HG03060 (cell line): ENCODE measurements at regions not wholly inside any gene's neighbourhood (a gene's known extent, or its start where the extent isn't known, plus 50 kb on each side); places are given as distances from the start of the nearest gene placed in this dataset.

Source experiments
- ATAC-seq: cut with Tn5 transposase; IDR thresholded peaks from one replicate; pipeline ENCODE4 v1.9.1; 2021; ENCODE audit warnings: low read depth, moderate number of reproducible peaks; ENCODE audit not compliant: unreplicated experiment

- ATAC-seq: no peak
These were observed 370.2 kb upstream of the E2F7 start for GRCh38 chr12:77435446-77436091.

GRCh38 chr12:77433799-77434198, 368.4 kb upstream of the E2F7 start:
- no peak for ATAC-seq

- no peak for ATAC-seq
These were observed 364.1 kb upstream of the E2F7 start for GRCh38 chr12:77429426-77429825.

GRCh38 chr12:77421152-77421551, 355.8 kb upstream of the E2F7 start:
- ATAC-seq: no peak

- ATAC-seq: no peak
These were observed 344.2 kb upstream of the E2F7 start for GRCh38 chr12:77409551-77409950.

GRCh38 chr12:77407931-77408330, 342.6 kb upstream of the E2F7 start:
- no peak for ATAC-seq

GRCh38 chr12:77406219-77406905, 341.0 kb upstream of the E2F7 start:
- ATAC-seq: no peak

GRCh38 chr12:77402716-77403115, 337.3 kb upstream of the E2F7 start:
- no peak for ATAC-seq

- no peak for ATAC-seq
These were observed 336.4 kb upstream of the E2F7 start for GRCh38 chr12:77401770-77402081.

GRCh38 chr12:77401064-77401769, 335.8 kb upstream of the E2F7 start:
- ATAC-seq: no peak

GRCh38 chr12:77392467-77393088, 327.2 kb upstream of the E2F7 start:
- ATAC-seq: no peak

- no peak for ATAC-seq
These were observed 323.3 kb upstream of the E2F7 start for GRCh38 chr12:77388445-77389265.

GRCh38 chr12:77387671-77388070, 322.3 kb upstream of the E2F7 start:
- ATAC-seq: no peak

GRCh38 chr12:77387214-77387613, 321.8 kb upstream of the E2F7 start:
- no peak for ATAC-seq

GRCh38 chr12:77384941-77385340, 319.6 kb upstream of the E2F7 start:
- no peak for ATAC-seq

GRCh38 chr12:77382096-77382742, 316.9 kb upstream of the E2F7 start:
- ATAC-seq: no peak

GRCh38 chr12:77377622-77378021, 312.3 kb upstream of the E2F7 start:
- no peak for ATAC-seq

GRCh38 chr12:77377116-77377515, 311.7 kb upstream of the E2F7 start:
- ATAC-seq: no peak

- ATAC-seq: no peak
These were observed 309.3 kb upstream of the E2F7 start for GRCh38 chr12:77374673-77375072.

GRCh38 chr12:77372494-77372893, 307.1 kb upstream of the E2F7 start:
- no peak for ATAC-seq
